ENCODE measurements at regions not wholly inside any gene's neighbourhood (a gene's known extent, or its start where the extent isn't known, plus 50 kb on each side); places are given as distances from the start of the nearest gene placed in this dataset.

GRCh38 chr2:162963156-162963555 lies 124.6 kb upstream of the KCNH7 start:
- FAIRE-seq: no peak
- H3K4me2 ChIP-seq (ENCODE audit: insufficient read depth, low read length): no peak overlapping the region
- intact Hi-C loops (cut with micrococcal nuclease): no loop called here
- TF ChIP-seq HNRNPH1 (optimal IDR thresholded peaks at IDR 0.05; ENCODE audit: low read depth, low read length) (no peak), CUX1 (CRISPR knock-in tag; IDR thresholded peaks at IDR 0.05) (no peak), AFF4 (CRISPR knock-in tag; IDR thresholded peaks at IDR 0.05) (no peak), CHCHD3 (CRISPR knock-in tag; IDR thresholded peaks at IDR 0.05) (no peak), FIP1L1 (IDR thresholded peaks at IDR 0.05; ENCODE audit: low read depth, low read length, poor library complexity, severe bottlenecking) (no peak), IRF2 (CRISPR knock-in tag; IDR thresholded peaks at IDR 0.05) (no peak), XRCC4 (IDR thresholded peaks at IDR 0.05; ENCODE audit: extremely low read depth, insufficient read depth, insufficient read length) (no peak), ZNF668 (CRISPR knock-in tag; IDR thresholded peaks at IDR 0.05) (no peak), POLR2A (conservative IDR thresholded peaks at IDR 0.05) (no peak), ZBTB43 (CRISPR knock-in tag; IDR thresholded peaks at IDR 0.05) (no peak), XRCC5 (IDR thresholded peaks at IDR 0.05; ENCODE audit: low read depth, low read length) (no peak)

More at GRCh38 chr2:162963156-162963555, 124.6 kb upstream of the KCNH7 start:
- H3K9me1 ChIP-seq (ENCODE audit: control insufficient read depth, insufficient read depth, low read length): no peaks in the 10 kb centered on the region
- BruUV-seq (replicated peaks): no TSS peak
- ChIA-PET POLR2A (no interaction called here), CTCF (ENCODE audit: low intra/inter-chr PET ratio) (no interaction called here)
- H3K4me3 ChIP-seq: no peak overlapping the region
- no peak overlapping the region for H3K9ac ChIP-seq (ENCODE audit: insufficient read depth in 1 of 2, low read depth in 2 of 2, low read length in 2 of 2)
- no peaks in the 10 kb centered on the region for H3K27me3 ChIP-seq (ENCODE audit: control insufficient read depth in 2 of 2, insufficient read depth in 2 of 2, low read length in 2 of 2)
- H3K79me2 ChIP-seq (ENCODE audit: control insufficient read depth, insufficient read depth, low read length): no peaks in the 10 kb centered on the region
- ATAC-seq (no peak), DNase-seq (ENCODE audit: extremely low read depth in 1 of 4, low spot score in 3 of 4) (no peak)
- no peak overlapping the region for H2AFZ ChIP-seq (ENCODE audit: low read depth, low read length)
- H4K20me1 ChIP-seq (replicated peaks; ENCODE audit: control insufficient read depth, insufficient read depth, low read length): no peaks in the 10 kb centered on the region
- H3K9me3 ChIP-seq (replicated peaks; ENCODE audit: control insufficient read depth, insufficient read depth, low read depth, low read length): no peaks in the 10 kb centered on the region
- in situ Hi-C loops (cut with MboI): no loop called here
- no peaks in the 10 kb centered on the region for H3K4me1 ChIP-seq (replicated peaks in 1 of 2; ENCODE audit: control insufficient read depth in 2 of 2, insufficient read depth in 2 of 2, low read length in 2 of 2)
- H3K27ac ChIP-seq (ENCODE audit: extremely low read depth, low read depth, low read length): no peak overlapping the region
- no peaks in the 10 kb centered on the region for H3K36me3 ChIP-seq (ENCODE audit: control insufficient read depth, insufficient read depth, low read length)
